ENCODE measurements at regions not wholly inside any gene's neighbourhood (a gene's known extent, or its start where the extent isn't known, plus 50 kb on each side); places are given as distances from the start of the nearest gene placed in this dataset.
A peak's percentile ranks its signal among the peaks of the same experiment; 100 is the strongest.

DNA sequence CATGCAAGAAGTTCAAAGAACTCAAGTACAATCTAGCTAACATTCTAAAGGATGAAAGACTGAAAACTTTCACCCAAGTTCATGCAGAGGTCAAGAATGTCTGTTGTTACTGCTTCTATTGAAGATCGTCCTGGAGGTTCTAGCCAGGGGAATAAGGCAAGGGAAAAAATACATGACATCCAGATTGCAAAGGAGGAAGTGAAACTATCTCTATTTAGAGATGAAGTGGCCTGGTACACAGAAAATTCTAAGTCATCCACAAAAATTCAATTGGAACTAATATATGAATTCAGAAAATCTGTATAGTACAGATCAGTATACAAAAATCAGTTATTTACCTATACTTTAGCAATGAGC is 693.0 kb downstream of the NR2F2 start:
- TF ChIP-seq ZNF132 (tag by site-specific recombination; IDR thresholded peaks at IDR 0.05; ENCODE audit: borderline replicate concordance) (no peak), ZNF626 (tag by site-specific recombination; IDR thresholded peaks at IDR 0.05) (no peak), ZNF623 (tag by site-specific recombination; IDR thresholded peaks at IDR 0.05) (no peak), ZNF155 (tag by site-specific recombination; IDR thresholded peaks at IDR 0.05) (no peak), ZNF560 (tag by site-specific recombination; IDR thresholded peaks at IDR 0.05; ENCODE audit: borderline replicate concordance) (no peak), SP3 (tag by site-specific recombination; IDR thresholded peaks at IDR 0.05) (no peak)
- TF ChIP-seq, protein P1, sequence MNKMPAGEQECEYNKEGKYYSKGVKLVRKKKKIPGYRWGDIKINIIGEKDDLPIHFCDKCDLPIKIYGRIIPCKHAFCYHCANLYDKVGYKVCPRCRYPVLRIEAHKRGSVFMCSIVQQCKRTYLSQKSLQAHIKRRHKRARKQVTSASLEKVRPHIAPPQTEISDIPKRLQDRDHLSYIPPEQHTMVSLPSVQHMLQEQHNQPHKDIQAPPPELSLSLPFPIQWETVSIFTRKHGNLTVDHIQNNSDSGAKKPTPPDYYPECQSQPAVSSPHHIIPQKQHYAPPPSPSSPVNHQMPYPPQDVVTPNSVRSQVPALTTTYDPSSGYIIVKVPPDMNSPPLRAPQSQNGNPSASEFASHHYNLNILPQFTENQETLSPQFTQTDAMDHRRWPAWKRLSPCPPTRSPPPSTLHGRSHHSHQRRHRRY (tag by site-specific recombination; IDR thresholded peaks at IDR 0.05): no peak
- TF ChIP-seq, protein P2, sequence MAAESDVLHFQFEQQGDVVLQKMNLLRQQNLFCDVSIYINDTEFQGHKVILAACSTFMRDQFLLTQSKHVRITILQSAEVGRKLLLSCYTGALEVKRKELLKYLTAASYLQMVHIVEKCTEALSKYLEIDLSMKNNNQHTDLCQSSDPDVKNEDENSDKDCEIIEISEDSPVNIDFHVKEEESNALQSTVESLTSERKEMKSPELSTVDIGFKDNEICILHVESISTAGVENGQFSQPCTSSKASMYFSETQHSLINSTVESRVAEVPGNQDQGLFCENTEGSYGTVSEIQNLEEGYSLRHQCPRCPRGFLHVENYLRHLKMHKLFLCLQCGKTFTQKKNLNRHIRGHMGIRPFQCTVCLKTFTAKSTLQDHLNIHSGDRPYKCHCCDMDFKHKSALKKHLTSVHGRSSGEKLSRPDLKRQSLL (tag by site-specific recombination; IDR thresholded peaks at IDR 0.05): no peak
- TF ChIP-seq, protein P3, sequence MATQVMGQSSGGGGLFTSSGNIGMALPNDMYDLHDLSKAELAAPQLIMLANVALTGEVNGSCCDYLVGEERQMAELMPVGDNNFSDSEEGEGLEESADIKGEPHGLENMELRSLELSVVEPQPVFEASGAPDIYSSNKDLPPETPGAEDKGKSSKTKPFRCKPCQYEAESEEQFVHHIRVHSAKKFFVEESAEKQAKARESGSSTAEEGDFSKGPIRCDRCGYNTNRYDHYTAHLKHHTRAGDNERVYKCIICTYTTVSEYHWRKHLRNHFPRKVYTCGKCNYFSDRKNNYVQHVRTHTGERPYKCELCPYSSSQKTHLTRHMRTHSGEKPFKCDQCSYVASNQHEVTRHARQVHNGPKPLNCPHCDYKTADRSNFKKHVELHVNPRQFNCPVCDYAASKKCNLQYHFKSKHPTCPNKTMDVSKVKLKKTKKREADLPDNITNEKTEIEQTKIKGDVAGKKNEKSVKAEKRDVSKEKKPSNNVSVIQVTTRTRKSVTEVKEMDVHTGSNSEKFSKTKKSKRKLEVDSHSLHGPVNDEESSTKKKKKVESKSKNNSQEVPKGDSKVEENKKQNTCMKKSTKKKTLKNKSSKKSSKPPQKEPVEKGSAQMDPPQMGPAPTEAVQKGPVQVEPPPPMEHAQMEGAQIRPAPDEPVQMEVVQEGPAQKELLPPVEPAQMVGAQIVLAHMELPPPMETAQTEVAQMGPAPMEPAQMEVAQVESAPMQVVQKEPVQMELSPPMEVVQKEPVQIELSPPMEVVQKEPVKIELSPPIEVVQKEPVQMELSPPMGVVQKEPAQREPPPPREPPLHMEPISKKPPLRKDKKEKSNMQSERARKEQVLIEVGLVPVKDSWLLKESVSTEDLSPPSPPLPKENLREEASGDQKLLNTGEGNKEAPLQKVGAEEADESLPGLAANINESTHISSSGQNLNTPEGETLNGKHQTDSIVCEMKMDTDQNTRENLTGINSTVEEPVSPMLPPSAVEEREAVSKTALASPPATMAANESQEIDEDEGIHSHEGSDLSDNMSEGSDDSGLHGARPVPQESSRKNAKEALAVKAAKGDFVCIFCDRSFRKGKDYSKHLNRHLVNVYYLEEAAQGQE (tag by site-specific recombination; IDR thresholded peaks at IDR 0.05): no peak
- CTCF ChIA-PET: interaction anchor here (0.7 kb wide), 1 partner anchor 657 kb away, joined by 3 read pairs; no protein-coding TSS in a partner anchor
- no peak overlapping the region for H3K4me3 ChIP-seq (ENCODE audit: low read depth, low read length)

DNA sequence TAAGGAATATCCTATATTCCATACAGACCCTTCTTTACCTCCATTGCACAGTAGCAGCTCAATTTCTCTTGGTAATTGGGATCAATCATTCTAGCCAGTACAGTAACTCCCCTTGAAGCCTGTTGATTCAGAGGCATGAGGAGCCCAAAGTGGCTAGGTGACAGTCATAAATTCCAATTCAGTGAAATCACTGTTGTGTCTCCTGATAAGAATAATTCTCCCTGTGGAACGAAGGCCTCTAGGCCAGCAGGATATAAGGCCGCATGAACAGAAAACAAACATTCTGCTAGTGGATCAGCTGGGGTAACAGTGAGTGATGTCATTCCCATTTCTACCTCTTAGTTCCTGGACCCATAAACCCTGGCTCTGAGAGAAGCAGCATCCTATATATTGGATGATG is 696.3 kb downstream of the NR2F2 start:
- H3K9me3 ChIP-seq (ENCODE audit: control insufficient read depth, insufficient read depth, low read depth, low read length): no peaks in the 10 kb centered on the region
- no peak for TF ChIP-seq ZNF610 (tag by site-specific recombination; IDR thresholded peaks at IDR 0.05; ENCODE audit: borderline replicate concordance)
- TF ChIP-seq ZBTB8A (tag by site-specific recombination; IDR thresholded peaks at IDR 0.05): no peak
- no peak for TF ChIP-seq ZNF701 (tag by site-specific recombination; IDR thresholded peaks at IDR 0.05)
- no peak for TF ChIP-seq KLF1 (tag by site-specific recombination; IDR thresholded peaks at IDR 0.05)
- TF ChIP-seq ZNF311 (tag by site-specific recombination; IDR thresholded peaks at IDR 0.05; ENCODE audit: borderline replicate concordance): no peak
- no peak for TF ChIP-seq ZXDB (tag by site-specific recombination; IDR thresholded peaks at IDR 0.05)
- TF ChIP-seq, protein P4, sequence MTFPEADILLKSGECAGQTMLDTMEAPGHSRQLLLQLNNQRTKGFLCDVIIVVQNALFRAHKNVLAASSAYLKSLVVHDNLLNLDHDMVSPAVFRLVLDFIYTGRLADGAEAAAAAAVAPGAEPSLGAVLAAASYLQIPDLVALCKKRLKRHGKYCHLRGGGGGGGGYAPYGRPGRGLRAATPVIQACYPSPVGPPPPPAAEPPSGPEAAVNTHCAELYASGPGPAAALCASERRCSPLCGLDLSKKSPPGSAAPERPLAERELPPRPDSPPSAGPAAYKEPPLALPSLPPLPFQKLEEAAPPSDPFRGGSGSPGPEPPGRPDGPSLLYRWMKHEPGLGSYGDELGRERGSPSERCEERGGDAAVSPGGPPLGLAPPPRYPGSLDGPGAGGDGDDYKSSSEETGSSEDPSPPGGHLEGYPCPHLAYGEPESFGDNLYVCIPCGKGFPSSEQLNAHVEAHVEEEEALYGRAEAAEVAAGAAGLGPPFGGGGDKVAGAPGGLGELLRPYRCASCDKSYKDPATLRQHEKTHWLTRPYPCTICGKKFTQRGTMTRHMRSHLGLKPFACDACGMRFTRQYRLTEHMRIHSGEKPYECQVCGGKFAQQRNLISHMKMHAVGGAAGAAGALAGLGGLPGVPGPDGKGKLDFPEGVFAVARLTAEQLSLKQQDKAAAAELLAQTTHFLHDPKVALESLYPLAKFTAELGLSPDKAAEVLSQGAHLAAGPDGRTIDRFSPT (tag by site-specific recombination; IDR thresholded peaks at IDR 0.05): 0 out of 2 replicates have a peak, but pooled peaks have one; percentile 32
- TF ChIP-seq, protein P3 (tag by site-specific recombination; IDR thresholded peaks at IDR 0.05): no peak
- TF ChIP-seq, protein P5, sequence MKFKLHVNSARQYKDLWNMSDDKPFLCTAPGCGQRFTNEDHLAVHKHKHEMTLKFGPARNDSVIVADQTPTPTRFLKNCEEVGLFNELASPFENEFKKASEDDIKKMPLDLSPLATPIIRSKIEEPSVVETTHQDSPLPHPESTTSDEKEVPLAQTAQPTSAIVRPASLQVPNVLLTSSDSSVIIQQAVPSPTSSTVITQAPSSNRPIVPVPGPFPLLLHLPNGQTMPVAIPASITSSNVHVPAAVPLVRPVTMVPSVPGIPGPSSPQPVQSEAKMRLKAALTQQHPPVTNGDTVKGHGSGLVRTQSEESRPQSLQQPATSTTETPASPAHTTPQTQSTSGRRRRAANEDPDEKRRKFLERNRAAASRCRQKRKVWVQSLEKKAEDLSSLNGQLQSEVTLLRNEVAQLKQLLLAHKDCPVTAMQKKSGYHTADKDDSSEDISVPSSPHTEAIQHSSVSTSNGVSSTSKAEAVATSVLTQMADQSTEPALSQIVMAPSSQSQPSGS (tag by site-specific recombination; IDR thresholded peaks at IDR 0.05; ENCODE audit: low read depth): 0 out of 2 replicates have a peak, but pooled peaks have one; percentile 8
- TF ChIP-seq HOXD13 (CRISPR knock-in tag; IDR thresholded peaks at IDR 0.05; ENCODE audit: borderline replicate concordance): 0 out of 2 replicates have a peak, but pooled peaks have one; percentile 22
- TF ChIP-seq ZNF221 (tag by site-specific recombination; IDR thresholded peaks at IDR 0.05; ENCODE audit: borderline replicate concordance): no peak
- no peak for TF ChIP-seq ZNF549 (tag by site-specific recombination; IDR thresholded peaks at IDR 0.05)
- no peak for TF ChIP-seq ZBTB1 (tag by site-specific recombination; IDR thresholded peaks at IDR 0.05)
- CTCF ChIA-PET: interaction anchor here (0.7 kb wide), 1 partner anchor 19 kb away, joined by 3 read pairs; no protein-coding TSS in a partner anchor
- H3K4me1 ChIP-seq (ENCODE audit: control insufficient read depth, insufficient read depth, low read length): no peaks in the 10 kb centered on the region
- POLR2A ChIA-PET: no interaction called here
- no peak overlapping the region for H3K27ac ChIP-seq (ENCODE audit: extremely low read depth, low read depth, low read length)
- no peak overlapping the region for H3K4me3 ChIP-seq (ENCODE audit: low read depth, low read length)
- H3K36me3 ChIP-seq (ENCODE audit: control insufficient read depth in 2 of 2, insufficient read depth in 1 of 2, low read length in 2 of 2): no peaks in the 10 kb centered on the region

More for the DNA sequence above, 693.0 kb downstream of the NR2F2 start:
- no peaks in the 10 kb centered on the region for H3K9me3 ChIP-seq (ENCODE audit: control insufficient read depth, insufficient read depth, low read depth, low read length)
- POLR2A ChIA-PET: no interaction called here
- H3K36me3 ChIP-seq (ENCODE audit: control insufficient read depth in 2 of 2, insufficient read depth in 1 of 2, low read length in 2 of 2): no peaks in the 10 kb centered on the region
- no peak overlapping the region for H3K27ac ChIP-seq (ENCODE audit: extremely low read depth, low read depth, low read length)
- H3K4me1 ChIP-seq (ENCODE audit: control insufficient read depth, insufficient read depth, low read length): no peaks in the 10 kb centered on the region

Measured in HEK293 (cell line).